ENCODE measurements at regions not wholly inside any gene's neighbourhood (a gene's known extent, or its start where the extent isn't known, plus 50 kb on each side); places are given as distances from the start of the nearest gene placed in this dataset.

DNA sequence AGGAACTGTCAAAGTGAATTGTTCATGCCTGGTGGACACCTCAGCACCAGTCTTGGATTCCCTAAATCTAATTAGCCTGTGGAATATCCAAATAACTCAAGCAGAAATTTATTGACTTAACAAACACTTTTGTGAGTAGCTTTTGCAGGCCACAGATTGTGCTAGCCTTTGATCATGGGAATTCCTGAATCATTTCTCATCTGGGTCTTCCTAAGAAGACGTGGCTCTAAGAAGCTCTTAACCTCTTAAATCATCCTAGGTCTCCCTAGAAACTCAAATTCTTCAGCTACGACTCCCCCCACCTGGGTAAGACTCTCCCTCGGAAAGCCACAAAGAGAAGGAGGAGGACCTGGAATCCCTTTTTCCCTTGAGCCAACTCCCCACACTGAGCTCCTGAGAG is 53.8 kb upstream of the PSEN2 start:
- no peak for DNase-seq

DNA sequence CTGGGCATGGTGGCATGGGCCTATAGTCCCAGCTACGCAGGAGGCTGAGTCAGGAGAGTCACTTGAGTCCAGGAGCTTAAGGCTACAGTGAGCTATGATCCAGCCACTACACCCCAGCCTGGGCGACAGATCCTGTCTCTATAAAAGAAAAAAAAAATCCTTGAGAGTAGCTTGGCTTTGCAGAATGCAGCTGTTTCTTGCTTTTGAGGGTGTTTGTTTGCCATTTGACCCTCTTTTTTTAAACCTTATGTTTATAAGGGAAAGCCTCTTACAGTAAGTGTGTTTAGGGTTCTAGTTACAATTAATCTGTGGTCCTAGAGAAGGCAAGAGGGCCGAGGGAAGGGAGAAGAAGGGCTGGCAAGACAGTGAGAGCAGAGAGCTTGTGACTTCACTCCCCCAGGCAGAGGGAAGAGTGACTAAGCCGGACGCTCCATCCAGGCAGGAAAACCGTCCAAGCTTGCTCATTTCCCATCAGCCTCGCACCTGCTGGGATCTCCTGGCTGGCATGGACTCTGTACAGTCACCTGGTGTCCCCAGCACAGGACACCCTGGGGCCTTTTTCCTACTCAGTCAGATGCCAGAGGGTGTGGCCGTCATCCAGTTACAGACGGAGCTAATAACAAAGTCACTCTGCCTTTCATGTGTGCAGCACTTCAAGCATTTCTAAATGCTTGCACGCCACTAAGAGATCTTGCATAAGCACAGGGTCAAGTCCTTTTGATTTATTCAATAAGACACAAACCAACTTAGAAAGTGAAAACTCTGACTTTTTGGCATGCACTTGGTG is 55.5 kb upstream of the PSEN2 start:
- DNase-seq: peak; percentile 55

DNA sequence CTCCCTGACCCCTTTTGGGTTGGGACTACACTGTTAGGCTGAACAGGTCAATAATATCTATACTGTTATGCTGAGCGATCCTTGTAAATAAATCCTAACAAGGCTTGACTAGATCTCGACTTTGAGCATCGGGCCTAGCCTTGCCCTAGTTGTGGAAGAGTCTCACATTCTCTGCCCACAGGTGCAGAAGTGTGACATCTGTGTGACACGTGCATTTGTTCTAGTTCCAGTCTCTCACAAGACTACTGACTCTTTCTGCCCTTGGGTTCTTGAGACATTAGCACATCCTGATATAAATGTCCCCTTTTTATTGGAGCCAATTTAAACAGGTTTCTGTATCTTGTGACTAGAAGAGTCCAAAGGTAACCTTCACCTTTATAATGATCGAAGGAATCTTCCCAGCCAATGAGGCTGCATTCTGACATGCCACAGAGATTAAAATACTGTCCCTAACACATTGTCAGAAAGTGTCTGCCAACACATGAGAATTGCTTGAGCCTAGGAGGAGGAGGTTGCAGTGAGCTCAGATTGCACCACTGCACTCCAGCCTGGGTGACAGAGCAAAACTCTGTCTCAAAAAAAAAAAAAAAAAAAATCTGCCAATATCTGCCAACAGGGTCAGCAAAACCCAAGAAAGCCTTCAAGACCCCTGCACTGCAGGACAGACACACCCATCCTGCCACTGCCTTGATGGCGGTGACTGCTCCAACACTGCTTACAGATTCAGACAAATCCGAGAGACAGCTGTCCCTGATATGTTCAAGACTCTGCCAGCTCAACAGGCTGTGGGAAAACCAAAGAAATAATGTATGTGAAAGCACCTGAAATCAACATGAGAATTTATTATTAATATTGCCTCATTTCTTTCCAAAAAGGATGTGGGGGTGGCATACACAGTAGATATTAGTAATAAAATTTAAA is 56.5 kb upstream of the PSEN2 start:
- no peak for DNase-seq

DNA sequence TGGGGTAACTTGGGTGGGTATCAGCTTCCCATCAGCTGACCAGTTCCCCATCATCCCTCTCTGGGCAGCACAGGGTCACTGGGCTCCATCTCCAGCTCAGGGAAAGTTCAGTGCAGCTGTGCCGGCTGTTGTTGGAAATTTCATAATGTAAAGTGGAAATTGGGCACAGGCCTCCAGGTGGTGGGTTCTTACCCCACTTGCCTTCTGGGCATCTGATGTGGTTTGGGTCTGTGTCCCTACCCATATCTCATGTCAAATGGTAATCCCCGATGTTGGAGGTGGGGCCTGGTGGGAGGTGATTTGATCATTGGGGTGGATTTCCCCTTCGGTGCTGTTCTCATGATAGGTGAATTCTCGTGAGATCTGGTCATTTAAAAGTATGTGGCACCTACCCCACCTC is 59.7 kb upstream of the PSEN2 start:
- no peak for DNase-seq

DNA sequence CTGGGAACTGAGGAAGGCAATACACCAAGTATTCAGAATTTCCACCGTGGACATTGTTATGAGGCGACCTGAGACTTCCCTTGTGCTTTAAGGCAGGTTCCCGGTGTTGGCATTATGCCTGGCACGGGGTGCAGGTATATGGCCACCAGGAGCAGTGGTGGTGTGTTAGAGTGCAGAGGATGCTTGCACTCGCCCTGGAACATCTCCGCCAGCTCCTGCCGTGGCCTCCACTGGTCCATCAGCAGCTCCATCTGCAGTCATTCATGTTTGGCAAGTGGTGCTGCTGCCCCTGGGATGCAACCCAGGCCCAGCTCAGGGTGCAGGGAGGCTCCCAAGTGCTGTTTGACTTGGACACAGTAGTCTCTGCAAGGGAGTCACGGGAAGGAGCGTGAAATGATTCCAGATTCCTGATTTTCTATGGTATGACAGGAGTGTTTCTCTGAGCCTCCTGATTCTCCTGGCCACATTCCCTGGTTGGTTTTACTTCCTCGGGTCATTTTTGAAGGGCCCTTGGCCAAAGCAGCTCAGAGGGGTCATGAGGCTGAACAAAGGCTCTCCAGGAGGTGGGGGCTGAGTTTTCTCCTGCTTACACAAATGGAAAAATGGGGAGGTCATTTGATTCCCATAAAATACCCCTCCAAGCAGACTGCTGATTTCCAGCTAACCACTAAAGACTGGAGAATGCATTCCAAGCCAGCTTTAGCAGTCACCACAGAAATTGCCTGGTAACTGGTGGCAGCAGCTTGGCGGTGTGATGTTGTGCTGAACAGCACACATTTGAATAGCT is 60.4 kb upstream of the PSEN2 start:
- DNase-seq: no peak

DNA sequence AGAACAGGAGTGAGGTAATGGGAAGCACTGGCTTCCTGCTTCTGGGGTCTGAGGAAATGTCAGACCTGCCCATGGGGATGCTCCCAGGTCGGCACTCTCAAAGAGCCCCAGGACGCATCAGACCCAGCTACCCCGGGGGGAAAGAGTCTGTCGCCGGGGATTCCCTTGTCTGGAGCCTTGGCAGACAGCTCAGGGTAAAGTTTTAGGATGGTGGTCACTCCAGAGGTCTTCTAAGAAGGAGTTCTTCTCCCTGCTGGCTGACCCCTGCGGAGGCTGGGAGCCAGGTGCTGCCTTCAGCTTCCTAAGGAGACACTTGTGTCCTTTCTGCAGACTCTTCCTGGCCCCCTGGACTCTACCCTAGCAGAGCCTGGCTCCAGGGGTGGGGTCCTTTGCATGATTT is 61.9 kb upstream of the PSEN2 start:
- DNase-seq: no peak

DNA sequence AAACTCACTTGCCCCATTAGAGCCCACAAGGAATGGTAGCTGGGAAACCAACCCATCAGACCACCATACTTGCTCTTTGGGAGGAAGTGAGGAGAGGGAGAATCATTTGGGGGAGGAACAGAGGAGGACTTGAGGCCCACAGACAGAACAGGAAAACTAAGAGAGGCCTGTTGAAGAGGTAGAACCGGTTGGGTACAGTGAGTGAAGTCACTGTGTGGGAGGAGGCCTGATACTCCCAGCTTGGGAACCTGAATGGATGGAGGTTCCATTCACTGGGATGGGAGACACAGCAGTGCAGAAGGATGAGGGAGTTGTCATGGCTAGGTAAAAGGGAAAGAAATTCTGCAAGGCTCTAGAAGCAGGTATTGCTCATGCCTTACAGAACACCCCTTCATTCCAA is 63.4 kb upstream of the PSEN2 start:
- DNase-seq: no peak

DNA sequence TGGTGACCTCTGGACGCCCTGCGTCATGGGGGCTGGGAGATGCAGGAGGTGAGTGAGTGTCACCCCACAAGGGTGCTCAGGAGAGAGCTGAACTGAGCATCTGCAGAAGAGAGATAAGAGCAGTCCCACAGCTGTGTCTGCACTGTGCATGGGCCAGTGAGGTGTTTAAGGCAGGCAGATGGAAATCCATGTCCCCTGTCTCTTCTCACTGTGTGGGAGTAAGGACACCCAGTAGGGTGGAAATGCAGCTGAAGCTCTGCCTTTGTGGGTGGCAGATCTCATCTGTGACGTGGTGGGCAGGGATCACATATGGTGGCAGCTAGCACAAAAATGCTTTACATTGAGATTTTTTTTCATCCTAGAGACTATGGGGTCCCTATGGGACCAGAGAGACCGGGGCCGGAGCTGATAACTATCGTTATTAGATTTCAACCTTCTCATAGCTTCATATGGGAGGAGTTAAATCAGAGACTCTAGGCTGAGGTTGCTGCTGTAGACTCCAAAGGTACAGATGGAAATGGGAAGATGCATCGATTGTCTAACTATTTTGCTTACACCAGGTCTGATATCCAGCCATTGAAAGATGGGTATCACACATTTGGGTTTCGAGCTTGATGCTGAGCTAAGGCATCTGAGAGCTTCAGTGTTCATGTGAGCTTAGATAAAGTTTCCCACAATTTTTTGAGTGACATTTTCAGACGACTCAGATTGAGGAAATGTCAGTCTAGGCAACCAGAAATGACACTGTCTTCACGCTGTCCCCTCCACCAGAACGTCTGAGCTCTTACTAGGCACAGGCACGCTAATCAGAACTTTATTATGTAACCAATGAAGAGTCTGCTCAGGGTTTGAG is 65.3 kb upstream of the PSEN2 start:
- DNase-seq: no peak

DNA sequence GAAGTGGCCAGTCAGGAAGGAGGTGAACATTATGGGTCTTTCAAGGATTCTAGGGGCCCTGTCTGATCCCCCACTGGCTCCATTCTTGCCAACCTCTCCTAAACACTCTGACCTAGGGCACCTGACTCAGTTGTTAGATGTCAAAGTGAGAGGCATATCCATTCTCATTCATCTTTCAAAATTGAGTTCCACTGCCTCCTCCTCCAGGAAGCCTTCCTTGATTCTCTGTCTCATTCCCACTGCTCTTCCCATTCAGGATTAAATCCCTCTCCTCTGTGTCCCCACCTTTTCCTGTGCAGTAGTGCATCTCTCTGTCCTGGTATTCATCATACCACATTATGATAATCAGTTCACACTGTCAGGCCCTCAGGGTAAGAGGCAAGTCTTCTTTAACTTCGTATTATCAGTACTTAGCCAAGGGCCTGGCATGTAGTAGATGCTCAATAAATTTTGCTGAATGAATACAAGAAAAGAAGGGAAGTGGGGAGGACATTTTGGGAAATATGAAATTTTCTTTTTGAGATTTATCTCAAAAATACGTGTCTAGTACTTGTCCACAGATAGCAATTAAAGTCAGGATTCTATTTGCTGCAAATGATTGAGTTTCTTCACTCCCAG is 61.8 kb upstream of the ITPKB start:
- DNase-seq: no peak

DNA sequence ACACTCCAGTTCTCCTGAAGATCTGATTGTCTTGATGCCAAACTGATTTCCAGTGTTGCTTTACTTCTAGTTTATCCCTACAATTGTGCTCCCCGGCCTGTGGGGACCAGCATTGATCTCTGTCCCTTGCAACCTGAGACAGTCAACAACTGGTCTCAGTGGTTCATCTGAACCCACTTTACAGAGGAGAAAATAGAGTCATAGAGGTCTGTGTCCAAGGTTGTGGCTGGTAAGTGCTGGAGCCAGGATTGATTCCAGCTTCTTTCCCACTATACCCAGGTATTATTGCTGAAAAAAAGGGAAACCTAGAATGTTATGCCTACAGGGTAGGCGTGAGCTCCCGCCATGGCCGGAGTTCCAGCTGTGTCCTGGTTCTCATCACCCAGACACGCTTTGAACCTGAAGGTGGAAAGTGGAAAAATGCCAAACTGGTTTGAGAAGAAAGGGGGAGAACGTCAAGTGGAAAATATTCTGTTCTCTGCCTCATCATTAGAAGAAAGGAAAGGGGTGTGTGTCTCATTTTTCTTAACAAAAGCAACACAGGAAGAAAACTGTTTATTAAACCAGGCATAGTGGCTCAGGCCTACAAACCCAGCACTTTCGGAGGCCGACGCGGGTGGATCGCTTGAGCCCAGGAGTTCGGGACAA is 60.7 kb upstream of the ITPKB start:
- no peak for DNase-seq

DNA sequence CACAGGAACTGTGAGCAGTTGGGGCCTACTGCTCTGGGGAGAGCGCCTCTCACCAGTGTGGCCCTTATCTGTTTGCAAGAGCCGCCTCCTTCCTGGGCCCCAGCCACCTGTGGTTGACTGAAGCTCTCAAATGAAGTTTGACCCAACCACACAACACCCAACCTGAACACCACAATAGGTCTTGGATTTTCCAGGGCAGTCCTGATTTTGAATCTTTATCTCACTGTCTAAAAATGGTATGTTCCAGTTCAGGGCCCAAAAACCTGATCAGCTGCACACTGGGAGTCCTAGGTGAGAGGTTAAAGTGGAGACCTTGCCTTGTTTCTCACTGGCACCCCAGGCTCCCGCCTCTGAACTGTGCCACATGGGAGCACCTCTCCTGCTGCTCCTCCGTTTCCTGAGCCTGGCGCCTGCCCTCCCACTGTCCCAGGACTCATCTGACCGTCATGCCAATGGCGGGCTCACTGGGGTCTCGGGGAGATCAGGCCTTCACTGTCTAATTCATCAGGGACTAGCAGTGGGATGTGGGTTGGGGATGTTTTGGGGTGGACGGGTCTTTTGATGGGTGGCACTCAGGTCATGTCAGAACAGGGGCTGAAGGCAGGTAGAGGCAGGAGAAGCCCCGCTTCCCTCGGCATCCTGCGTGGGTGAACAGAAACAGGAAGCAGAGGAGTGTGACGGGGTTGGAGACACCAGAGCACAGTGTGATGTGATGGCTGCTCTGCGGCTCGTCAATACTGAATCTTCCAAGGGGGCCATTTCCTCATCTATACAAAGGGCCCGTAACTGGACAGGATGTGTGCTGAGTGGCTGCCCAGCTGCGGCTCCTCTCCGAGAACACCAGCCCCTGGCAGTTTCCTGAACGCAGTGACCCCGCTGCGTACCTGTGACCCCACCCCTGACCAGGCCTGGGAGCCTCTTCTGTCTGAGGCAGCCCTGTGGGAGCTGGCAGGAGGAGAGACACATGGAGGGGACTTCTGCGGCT is 59.6 kb upstream of the ITPKB start:
- DNase-seq: no peak

DNA sequence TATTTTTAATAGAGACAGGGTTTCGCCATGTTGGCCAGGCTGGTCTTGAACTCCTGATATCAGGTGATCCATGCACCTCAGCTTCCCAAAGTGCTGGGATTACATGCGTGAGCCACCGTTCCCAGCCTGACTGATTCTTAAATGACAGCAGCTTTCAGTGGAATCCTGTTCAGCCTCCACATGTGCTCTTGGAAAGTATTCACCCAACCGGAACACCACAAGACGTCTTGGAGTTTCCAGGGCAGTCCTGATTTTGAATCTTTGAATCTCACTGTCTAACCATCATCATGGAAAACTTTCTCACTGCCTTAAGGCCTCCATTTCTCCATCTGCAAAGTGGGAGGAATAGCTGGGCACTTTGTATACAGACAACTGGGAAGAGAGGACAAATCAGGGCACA is 58.1 kb upstream of the ITPKB start:
- no peak for DNase-seq

DNA sequence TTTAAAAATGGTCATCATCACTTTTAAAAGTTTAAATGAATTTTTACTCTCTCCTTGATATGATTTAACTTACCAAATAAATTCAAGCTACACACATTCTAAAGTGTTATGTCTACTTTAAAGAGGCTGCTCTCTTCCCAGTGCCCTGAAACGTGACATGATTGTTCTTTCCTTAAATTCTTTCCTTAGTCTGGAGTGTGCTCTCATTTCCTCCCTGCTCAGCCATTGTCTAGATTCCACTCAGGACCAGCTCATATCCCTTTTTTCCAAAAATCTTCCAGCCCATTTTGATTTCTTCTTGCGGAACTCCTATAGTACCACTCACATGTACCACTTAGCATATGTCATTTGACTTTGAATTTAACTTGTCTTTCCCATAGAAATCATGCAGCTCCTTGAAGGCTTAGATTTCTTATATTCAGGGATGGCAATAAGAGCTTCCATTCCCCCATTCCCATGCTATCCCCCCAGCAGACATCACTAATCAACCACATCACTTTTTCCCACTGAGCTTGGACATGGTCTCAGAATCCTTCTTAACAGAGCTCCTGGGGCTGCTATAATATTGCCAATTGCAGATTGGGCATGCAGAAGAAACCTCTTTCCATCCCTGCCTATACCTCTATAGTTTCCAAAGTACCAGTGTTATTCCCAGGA is 54.7 kb upstream of the ITPKB start:
- DNase-seq: no peak

DNA sequence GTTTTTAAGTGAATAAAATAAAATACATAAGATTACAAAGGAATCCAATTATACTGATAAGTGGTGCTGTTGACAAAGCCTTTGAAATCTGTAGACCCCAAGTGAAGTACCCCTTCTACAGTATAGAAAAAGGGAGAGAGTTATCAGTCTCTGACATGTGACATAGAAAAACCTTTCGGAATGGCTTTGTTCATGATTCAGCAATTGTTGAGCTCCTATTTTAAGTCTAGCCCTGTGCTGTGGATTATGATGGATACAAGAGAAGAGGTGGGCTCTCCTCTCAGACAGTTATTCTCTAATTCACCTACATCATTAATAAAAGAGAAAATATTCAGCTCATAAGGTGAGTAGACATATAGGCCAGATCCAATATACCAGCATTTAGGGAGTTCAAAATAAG is 53.3 kb upstream of the ITPKB start:
- no peak for DNase-seq

DNA sequence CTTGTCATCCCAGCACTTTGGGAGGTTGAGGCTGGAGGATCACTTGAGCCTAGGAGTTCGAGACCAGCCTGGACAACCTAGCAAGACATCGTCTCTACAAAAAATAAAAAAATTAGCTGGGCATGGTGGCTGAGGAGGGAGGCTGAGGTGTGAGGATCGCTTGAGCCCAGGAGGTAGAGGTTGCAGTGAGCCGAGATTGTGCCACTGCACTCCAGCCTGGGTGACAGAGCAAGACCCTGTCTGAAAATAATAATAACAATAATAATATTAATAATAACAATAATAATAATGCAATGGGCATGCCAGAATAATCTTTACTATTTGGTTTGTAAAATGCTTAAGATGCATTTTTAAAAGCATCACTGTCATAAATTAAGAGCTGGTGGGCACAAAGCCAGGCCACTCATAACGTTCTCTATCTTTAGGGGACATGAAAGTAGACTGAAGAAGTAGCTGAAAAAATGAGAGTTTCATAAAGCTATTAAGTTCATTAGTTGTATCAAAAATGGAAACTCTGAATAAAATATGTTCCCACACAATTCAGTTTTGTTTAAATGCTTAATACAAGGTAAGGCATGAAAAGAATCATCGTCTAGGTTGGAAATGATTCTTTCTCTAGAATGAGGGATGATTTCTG is 51.6 kb upstream of the ITPKB start:
- DNase-seq: no peak

DNA sequence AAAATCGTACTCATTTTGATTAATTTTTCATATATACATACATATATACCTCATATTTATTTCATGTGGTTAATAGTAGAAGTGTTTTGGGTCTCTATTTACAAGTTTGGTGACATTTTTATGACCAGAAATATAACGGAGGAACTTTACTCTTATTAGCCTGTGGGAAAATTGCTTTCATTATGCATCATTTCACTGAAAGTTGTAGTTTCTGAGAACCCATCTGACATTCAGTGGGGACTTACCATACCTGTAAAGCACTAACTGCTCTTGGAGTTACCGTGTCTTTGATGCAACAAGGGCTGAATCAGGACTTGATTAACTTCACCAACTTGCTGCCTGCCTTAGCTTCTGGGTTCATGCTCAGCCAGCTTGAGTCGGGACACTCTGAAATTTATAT is 49.9 kb upstream of the ITPKB start:
- no peak for DNase-seq

Measured in right kidney (tissue), 1 donor.